ENCODE measurements at regions not wholly inside any gene's neighbourhood (a gene's known extent, or its start where the extent isn't known, plus 50 kb on each side); places are given as distances from the start of the nearest gene placed in this dataset.

DNA sequence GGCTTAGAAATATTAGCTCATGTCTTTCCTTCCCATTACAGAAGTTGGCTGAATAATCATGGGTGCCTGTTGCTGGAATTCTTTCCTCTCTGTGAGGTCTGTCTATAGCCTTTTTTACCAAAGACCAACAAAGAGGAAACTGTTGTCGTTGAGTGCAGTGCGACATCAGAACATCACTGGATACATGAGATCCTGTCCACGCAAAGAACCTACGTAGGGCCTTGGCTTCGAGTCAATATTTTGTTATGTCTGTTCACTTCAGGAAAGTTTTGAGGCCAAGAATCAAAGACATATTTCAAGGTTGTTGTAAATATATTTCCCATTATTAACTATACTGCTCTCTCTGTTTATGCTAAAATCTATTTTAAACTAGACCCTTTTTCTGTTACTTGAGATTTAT, 101.5 kb upstream of the IL12A start:
- Histone ChIP-seq H3K27ac (ENCODE audit: low read length) (no peak overlapping the region), H4K20me1 (ENCODE audit: insufficient read depth, low read length) (no peaks in the 10 kb centered on the region), H3K4me1 (ENCODE audit: low read length) (no peaks in the 10 kb centered on the region), H3K9me3 (replicated peaks; ENCODE audit: insufficient read depth, low read length) (no peaks in the 10 kb centered on the region), H3K36me3 (replicated peaks; ENCODE audit: insufficient read depth, low read length) (no peaks in the 10 kb centered on the region), H3K27me3 (replicated peaks; ENCODE audit: insufficient read depth, low read length) (no peaks in the 10 kb centered on the region), H3K9ac (ENCODE audit: low read length) (no peak overlapping the region), H3K4me3 (ENCODE audit: low read length) (no peak overlapping the region), H3F3A (ENCODE audit: insufficient read depth, low read length) (no peaks in the 10 kb centered on the region), H3K4me2 (ENCODE audit: low read depth, low read length) (no peak overlapping the region), H2AFZ (ENCODE audit: low read length) (no peak overlapping the region), H3K9me2 (replicated peaks; ENCODE audit: insufficient read depth, low read length) (no peaks in the 10 kb centered on the region), H3K79me2 (ENCODE audit: low read length) (no peaks in the 10 kb centered on the region)
- no peak for DNase-seq
- TF ChIP-seq EZH2 (optimal IDR thresholded peaks at IDR 0.05; ENCODE audit: low read depth, low read length) (no peak), EZH2phosphoT487 (IDR thresholded peaks at IDR 0.05; ENCODE audit: low read length) (no peak)
- TF ChIP-seq, protein P1, sequence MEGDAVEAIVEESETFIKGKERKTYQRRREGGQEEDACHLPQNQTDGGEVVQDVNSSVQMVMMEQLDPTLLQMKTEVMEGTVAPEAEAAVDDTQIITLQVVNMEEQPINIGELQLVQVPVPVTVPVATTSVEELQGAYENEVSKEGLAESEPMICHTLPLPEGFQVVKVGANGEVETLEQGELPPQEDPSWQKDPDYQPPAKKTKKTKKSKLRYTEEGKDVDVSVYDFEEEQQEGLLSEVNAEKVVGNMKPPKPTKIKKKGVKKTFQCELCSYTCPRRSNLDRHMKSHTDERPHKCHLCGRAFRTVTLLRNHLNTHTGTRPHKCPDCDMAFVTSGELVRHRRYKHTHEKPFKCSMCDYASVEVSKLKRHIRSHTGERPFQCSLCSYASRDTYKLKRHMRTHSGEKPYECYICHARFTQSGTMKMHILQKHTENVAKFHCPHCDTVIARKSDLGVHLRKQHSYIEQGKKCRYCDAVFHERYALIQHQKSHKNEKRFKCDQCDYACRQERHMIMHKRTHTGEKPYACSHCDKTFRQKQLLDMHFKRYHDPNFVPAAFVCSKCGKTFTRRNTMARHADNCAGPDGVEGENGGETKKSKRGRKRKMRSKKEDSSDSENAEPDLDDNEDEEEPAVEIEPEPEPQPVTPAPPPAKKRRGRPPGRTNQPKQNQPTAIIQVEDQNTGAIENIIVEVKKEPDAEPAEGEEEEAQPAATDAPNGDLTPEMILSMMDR (IDR thresholded peaks at IDR 0.05; ENCODE audit: low read length) = no peak

DNA sequence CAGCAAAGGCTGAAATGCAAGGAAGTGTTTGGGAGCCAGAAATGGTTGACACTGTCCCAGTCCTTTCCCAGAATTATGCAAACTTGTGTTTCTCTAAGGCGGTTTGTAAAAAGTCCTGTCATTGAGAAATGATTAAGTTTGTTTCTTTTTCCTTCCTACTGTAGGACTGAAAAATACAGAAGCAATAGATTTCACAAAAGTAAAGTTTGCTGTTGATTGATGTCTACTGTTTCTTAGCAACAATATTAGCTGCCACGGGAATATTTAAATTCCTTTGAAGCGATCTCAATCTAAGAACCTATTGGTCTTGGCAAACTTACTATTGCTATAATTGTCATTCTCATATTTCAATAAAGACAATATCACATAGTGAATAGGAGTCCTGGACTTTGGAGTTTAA, 100.7 kb upstream of the IL12A start:
- DNase-seq = no peak
- H3K27me3 ChIP-seq (replicated peaks; ENCODE audit: insufficient read depth, low read length) = no peaks in the 10 kb centered on the region
- TF ChIP-seq, protein P1 (IDR thresholded peaks at IDR 0.05; ENCODE audit: low read length) = no peak
- TF ChIP-seq EZH2 (optimal IDR thresholded peaks at IDR 0.05; ENCODE audit: low read depth, low read length) (no peak), EZH2phosphoT487 (IDR thresholded peaks at IDR 0.05; ENCODE audit: low read length) (no peak)
- no peaks in the 10 kb centered on the region for H3K4me1 ChIP-seq (ENCODE audit: low read length)
- H3K36me3 ChIP-seq (replicated peaks; ENCODE audit: insufficient read depth, low read length) = no peaks in the 10 kb centered on the region
- no peaks in the 10 kb centered on the region for H3K9me2 ChIP-seq (replicated peaks; ENCODE audit: insufficient read depth, low read length)
- no peak overlapping the region for H3K9ac ChIP-seq (ENCODE audit: low read length)
- no peaks in the 10 kb centered on the region for H3K79me2 ChIP-seq (ENCODE audit: low read length)
- H3K9me3 ChIP-seq (replicated peaks; ENCODE audit: insufficient read depth, low read length) = no peaks in the 10 kb centered on the region
- H3K27ac ChIP-seq (ENCODE audit: low read length) = no peak overlapping the region
- no peak overlapping the region for H2AFZ ChIP-seq (ENCODE audit: low read length)
- H3F3A ChIP-seq (ENCODE audit: insufficient read depth, low read length) = no peaks in the 10 kb centered on the region
- H3K4me3 ChIP-seq (ENCODE audit: low read length) = no peak overlapping the region
- no peak overlapping the region for H3K4me2 ChIP-seq (ENCODE audit: low read depth, low read length)
- no peaks in the 10 kb centered on the region for H4K20me1 ChIP-seq (ENCODE audit: insufficient read depth, low read length)

DNA sequence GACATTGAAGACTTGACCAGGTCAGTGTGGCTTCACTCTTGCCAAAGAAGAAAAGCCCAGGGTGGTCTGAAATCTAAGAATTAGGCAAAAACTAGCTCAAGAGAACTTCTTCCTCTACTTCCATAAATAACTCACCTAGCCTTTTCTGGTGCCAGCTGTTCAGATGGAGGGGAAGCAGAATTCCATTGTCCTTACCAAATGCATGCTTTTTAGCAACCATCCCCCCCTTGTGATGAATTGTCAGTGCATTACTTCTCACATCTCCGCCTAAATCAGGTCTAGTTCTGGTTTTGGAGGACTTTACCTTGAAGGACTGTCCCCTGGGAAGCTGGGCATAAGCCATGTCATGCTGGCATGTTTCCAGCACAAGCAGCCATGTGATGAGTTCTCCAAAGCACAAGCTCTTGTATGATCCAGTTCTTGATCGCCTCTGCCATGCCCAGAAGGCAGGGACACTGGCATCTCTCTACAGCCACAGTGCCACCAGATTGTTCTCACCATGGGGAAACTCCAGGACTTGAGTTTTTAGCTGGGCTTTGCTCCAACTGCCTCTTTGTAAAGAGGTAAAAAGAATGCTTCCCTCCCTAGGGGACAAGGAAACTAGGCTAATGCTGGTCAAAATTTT, 96.4 kb upstream of the IL12A start:
- Histone ChIP-seq H3K27ac (ENCODE audit: low read length) (no peak overlapping the region), H3K36me3 (replicated peaks; ENCODE audit: insufficient read depth, low read length) (no peaks in the 10 kb centered on the region)
- DNase-seq = no peak

More for the DNA sequence above, 96.4 kb upstream of the IL12A start:
- Histone ChIP-seq H3F3A (ENCODE audit: insufficient read depth, low read length) (no peaks in the 10 kb centered on the region), H3K79me2 (ENCODE audit: low read length) (no peaks in the 10 kb centered on the region), H3K4me1 (ENCODE audit: low read length) (no peaks in the 10 kb centered on the region), H3K4me3 (ENCODE audit: low read length) (no peak overlapping the region), H3K9me2 (replicated peaks; ENCODE audit: insufficient read depth, low read length) (no peaks in the 10 kb centered on the region), H3K9ac (ENCODE audit: low read length) (no peak overlapping the region), H3K27me3 (replicated peaks; ENCODE audit: insufficient read depth, low read length) (no peaks in the 10 kb centered on the region), H2AFZ (ENCODE audit: low read length) (no peak overlapping the region), H4K20me1 (ENCODE audit: insufficient read depth, low read length) (no peaks in the 10 kb centered on the region), H3K9me3 (replicated peaks; ENCODE audit: insufficient read depth, low read length) (no peaks in the 10 kb centered on the region), H3K4me2 (ENCODE audit: low read depth, low read length) (no peak overlapping the region)
- TF ChIP-seq EZH2phosphoT487 (IDR thresholded peaks at IDR 0.05; ENCODE audit: low read length) = no peak
- TF ChIP-seq, protein P1 (IDR thresholded peaks at IDR 0.05; ENCODE audit: low read length) = no peak
- no peak for TF ChIP-seq EZH2 (optimal IDR thresholded peaks at IDR 0.05; ENCODE audit: low read depth, low read length)

Data from MM.1S (cell line).